Ovary (tissue), 7 donors: ENCODE measurements at regions not wholly inside any gene's neighbourhood (a gene's known extent, or its start where the extent isn't known, plus 50 kb on each side); places are given as distances from the start of the nearest gene placed in this dataset.
"Not testable (repeated sequence)": the region's sequence is repeated elsewhere in the genome, so short reads cannot be mapped to it uniquely, and the experiment has no call there.

Experiments used
- DNase-seq, 5 donors: peaks; one replicate each; pipeline ENCODE4 v3.0.0-alpha.2; 2019 to 2020
- H3K27ac ChIP-seq, 2 donors: fragments of 200-600 bp; one replicate each; pipeline versions ENCODE4 v1.5.1 to v1.8.0; 2019 to 2022
- H3K27me3 ChIP-seq: fragments of 200-600 bp; one replicate; pipeline ENCODE4 v1.8.0; 2022
- H3K36me3 ChIP-seq: fragments of 200-600 bp; sonication (generic); one replicate; pipeline ENCODE4 v1.5.1; 2019
- H3K4me1 ChIP-seq: one replicate; pipeline ENCODE4 v1.8.1; 2013; ENCODE audit warnings: mild to moderate bottlenecking, moderate library complexity; ENCODE audit not compliant: insufficient read depth
- H3K4me3 ChIP-seq: fragments of 200-600 bp; sonication (generic); one replicate; pipeline ENCODE4 v1.5.1; 2017
- H3K9me3 ChIP-seq, 2 donors: fragments of 200-600 bp in 1 of 2; sonication (generic) in 1 of 2; one replicate each; pipeline versions ENCODE4 v1.5.1 to v1.8.1; 2013 to 2019; ENCODE audit warnings: mild to moderate bottlenecking in 1 of 2, moderate library complexity in 1 of 2
- CTCF ChIP-seq, 3 donors: fragments of 450-650 bp in 2 of 3; fragments of 200-600 bp in 1 of 3; IDR thresholded peaks; one replicate each; pipeline versions ENCODE4 v1.5.1 to v1.8.0; 2016 to 2022; ENCODE audit warnings: antibody characterized with exemption in 3 of 3, mild to moderate bottlenecking in 1 of 3
- EP300 ChIP-seq: sonication (generic); formaldehyde crosslinking; IDR thresholded peaks from one replicate; pipeline ENCODE4 v1.6.1; 2017; ENCODE audit warnings: antibody characterized with exemption
- POLR2A ChIP-seq: fragments of 450-650 bp; IDR thresholded peaks from one replicate; pipeline ENCODE4 v1.6.1; 2017; ENCODE audit warnings: antibody characterized with exemption, mild to moderate bottlenecking, moderate library complexity
- WGBS, 3 donors: extraction: QIAGEN DNeasy Blood & Tissue Kit in 1 of 3; methylation state at CpG; one replicate each; pipeline versions ENCODE4 v1.1.5 to v1.1.7; 2013 to 2017; 5-methylcytosine and 5-hydroxymethylcytosine counted together
- intact Hi-C, 4 donors: fragments of 100-400 bp; cut with DNase I; formaldehyde crosslinking; loops; one replicate each; pipeline versions ENCODE4 v1.11.0 to v1.15.1; 2022 to 2023
- donor health status: DM: no; HTN: no; CAD: no; lungs with moderate emphysema.
- donor health status: DM: no; HTN: no; CAD: no.
- donor health status: Bipolar disorder and iron deficiency.
- donor health status: DM: no; HTN: no; CAD: no.
- donor health status: DM: yes; HTN: yes; CAD: no.

GRCh38 chr7:121618182-121618581 is 222.1 kb upstream of the FAM3C start:
- H3K36me3 ChIP-seq: no peaks in the 10 kb centered on the region
- intact Hi-C loops: no loop called here
- H3K27ac ChIP-seq: no peak overlapping the region
- no peak for TF ChIP-seq EP300
- TF ChIP-seq CTCF (IDR thresholded peaks at IDR 0.05): no peak
- TF ChIP-seq POLR2A: no peak
- no peaks in the 10 kb centered on the region for H3K9me3 ChIP-seq
- no peaks in the 10 kb centered on the region for H3K27me3 ChIP-seq
- WGBS, 3 donors: 88 to 91% (median 88%) methylated on average over 2 of the region's 2 CpGs
- DNase-seq: no peak
- H3K4me1 ChIP-seq: no peaks in the 10 kb centered on the region
- H3K4me3 ChIP-seq: no peak overlapping the region

DNA sequence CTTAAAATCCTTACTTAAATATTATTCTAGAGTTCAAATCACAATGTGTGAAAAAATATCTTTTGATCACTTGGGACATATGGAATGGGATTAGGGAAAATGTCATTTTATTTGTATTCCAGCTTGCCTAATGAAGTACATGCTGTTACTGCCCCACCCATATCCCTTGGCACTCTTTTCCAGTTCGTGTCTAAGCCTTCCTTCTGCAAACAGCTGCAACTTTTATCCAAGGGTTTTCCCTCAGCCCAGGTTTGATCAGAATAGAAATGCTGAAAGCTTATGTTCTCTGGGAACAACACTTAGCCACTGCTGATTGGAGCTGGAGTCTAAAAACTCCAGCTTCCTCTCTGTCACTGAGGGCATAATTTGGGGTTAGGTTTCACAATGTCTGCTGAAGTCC is 214.1 kb upstream of the FAM3C start:
- intact Hi-C loops: no loop called here
- H3K4me1 ChIP-seq: no peaks in the 10 kb centered on the region
- no peak overlapping the region for H3K27ac ChIP-seq

DNA sequence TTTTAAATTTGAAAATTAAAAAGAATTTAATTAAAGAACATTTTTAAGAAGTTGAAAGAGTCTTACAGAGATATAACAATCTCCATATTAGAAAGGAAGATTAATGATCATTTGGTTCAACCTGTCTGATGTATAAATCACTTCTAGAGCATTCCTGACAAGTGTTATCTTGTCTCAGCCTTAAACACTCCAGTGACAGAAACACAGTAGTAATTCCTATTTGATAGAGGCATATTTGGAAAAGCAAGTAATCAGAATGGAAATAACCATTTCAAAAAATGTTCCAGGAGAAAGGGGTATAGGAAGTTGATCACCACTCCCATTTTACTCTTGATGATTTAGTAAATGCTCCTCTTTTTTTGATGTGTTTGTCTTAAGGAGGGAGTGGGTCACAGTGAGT is 213.1 kb upstream of the FAM3C start:
- Histone ChIP-seq H3K27me3 (no peaks in the 10 kb centered on the region), H3K4me1 (peaks cover 4% of the 10 kb centered on the region), H3K27ac (no peak overlapping the region), H3K4me3 (no peak overlapping the region), H3K36me3 (no peaks in the 10 kb centered on the region), H3K9me3 (no peaks in the 10 kb centered on the region)
- TF ChIP-seq CTCF (IDR thresholded peaks at IDR 0.05) (no peak), EP300 (no peak), POLR2A (no peak)
- intact Hi-C loops: no loop called here
- no peak for DNase-seq

More for the DNA sequence above, 214.1 kb upstream of the FAM3C start:
- H3K27me3 ChIP-seq: no peaks in the 10 kb centered on the region
- H3K4me3 ChIP-seq: no peak overlapping the region
- H3K9me3 ChIP-seq: no peaks in the 10 kb centered on the region
- no peak for DNase-seq
- H3K36me3 ChIP-seq: no peaks in the 10 kb centered on the region
- TF ChIP-seq POLR2A: no peak
- no peak for TF ChIP-seq CTCF (IDR thresholded peaks at IDR 0.05)
- WGBS, 3 donors: 3 to 12% (median 10%) methylated on average over 1 of the region's 1 CpG

GRCh38 chr7:121608785-121609184 is 212.7 kb upstream of the FAM3C start:
- intact Hi-C loops: no loop called here
- H3K27ac ChIP-seq: no peak overlapping the region
- no peak overlapping the region for H3K4me3 ChIP-seq
- H3K4me1 ChIP-seq: peaks cover 4% of the 10 kb centered on the region
- H3K27me3 ChIP-seq: no peaks in the 10 kb centered on the region
- no peak for TF ChIP-seq POLR2A
- TF ChIP-seq CTCF (IDR thresholded peaks at IDR 0.05): no peak
- no peak for TF ChIP-seq EP300
- WGBS, 3 donors: 74 to 82% (median 74%) methylated on average over 6 of the region's 6 CpGs
- no peaks in the 10 kb centered on the region for H3K36me3 ChIP-seq
- DNase-seq: no peak
- H3K9me3 ChIP-seq: no peaks in the 10 kb centered on the region

GRCh38 chr7:121608183-121608582 is 212.1 kb upstream of the FAM3C start:
- DNase-seq, intact Hi-C loops, H3K4me1 ChIP-seq, H3K27me3 ChIP-seq, H3K36me3 ChIP-seq, H3K9me3 ChIP-seq, H3K27ac ChIP-seq, H3K4me3 ChIP-seq: not testable (repeated sequence)
- 90 to 94% (median 91%) methylated on average over 2 of the region's 2 CpGs for WGBS, 3 donors
